ENCODE measurements at regions not wholly inside any gene's neighbourhood (a gene's known extent, or its start where the extent isn't known, plus 50 kb on each side); places are given as distances from the start of the nearest gene placed in this dataset.
"Not testable (repeated sequence)": the region's sequence is repeated elsewhere in the genome, so short reads cannot be mapped to it uniquely, and the experiment has no call there.

DNA sequence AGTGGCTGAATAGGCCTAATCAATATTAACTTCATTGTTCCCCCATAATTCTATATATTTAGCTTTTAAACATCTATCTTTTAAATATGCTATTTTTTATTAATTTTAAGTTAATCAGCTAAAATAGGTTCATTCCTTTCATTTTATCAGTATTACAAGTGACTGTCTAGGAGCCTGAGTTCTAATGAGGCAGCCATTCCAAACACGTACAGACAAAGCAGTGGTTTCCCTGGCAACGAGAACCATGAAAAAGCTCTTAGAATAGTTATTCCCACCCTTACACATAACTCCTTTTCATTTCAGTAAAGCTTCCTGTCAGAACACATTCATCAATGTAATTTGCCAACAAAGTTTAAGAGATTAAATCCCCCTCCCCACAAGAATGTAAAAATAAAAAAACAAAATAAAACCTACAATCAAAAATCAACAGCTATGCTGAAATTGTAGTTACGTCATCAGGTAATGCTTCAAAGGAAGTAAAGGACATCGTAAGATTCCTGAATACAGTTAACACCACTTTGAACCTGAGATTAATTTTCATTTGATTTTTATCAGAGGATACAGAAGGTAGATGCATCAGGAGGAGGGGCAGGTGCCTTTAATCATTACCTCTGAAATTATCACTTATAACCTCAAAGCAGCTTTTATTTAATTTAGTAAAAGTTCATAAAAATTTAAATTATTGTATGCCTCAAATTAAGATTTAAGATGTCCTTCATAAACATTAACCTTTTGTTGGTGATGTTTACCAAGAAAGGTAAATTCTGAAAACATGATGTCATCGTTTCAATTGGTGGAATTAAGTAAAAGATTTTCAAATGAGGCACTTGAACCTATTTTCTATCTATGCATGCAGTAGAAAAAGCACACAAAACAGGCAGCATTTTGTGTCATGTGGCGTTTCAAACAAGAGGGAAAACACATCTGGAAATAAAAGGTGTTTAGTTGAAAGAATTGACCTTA lies 967.2 kb upstream of the FOXG1 start:
- not testable (repeated sequence) for DNase-seq (ENCODE audit: low spot score)

DNA sequence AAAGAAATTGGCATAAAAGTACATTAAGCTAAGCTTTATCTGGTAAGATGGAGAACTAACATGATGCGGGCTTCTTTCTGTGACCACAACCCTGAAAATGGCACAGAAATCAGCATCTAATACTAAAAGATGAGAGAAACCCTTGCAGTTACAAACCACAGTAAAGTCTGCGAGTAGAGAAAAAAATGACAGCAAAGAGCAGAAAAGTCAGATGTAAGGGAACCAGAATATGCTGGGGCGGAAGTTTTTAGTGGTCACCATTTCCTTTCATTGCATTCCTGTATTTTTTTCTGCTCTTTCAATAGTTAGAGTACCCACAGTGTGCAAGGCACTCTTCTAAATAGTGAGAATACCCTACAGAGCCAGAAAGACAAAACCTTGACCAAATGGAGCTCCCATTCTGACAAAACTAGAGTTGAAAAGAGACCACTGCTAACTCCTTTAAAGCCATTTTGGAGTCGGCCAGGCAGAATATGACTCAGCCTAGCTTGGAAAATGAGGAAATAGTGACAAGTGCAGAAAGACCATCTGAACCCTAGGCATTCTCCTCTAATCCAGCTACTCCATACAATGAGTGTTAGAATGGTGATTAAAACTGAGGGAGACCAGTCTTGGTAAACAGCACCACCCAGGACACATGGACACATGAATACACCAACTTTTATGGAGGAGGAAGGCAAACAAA lies 948.7 kb upstream of the FOXG1 start:
- DNase-seq (ENCODE audit: low spot score) = not testable (repeated sequence)

- DNase-seq (ENCODE audit: low spot score) = not testable (repeated sequence)
Observed at GRCh38 chr14:27826149-27826548, 940.4 kb upstream of the FOXG1 start.

- not testable (repeated sequence) for DNase-seq (ENCODE audit: low spot score)
Observed at GRCh38 chr14:27831978-27832377, 934.6 kb upstream of the FOXG1 start.

DNA sequence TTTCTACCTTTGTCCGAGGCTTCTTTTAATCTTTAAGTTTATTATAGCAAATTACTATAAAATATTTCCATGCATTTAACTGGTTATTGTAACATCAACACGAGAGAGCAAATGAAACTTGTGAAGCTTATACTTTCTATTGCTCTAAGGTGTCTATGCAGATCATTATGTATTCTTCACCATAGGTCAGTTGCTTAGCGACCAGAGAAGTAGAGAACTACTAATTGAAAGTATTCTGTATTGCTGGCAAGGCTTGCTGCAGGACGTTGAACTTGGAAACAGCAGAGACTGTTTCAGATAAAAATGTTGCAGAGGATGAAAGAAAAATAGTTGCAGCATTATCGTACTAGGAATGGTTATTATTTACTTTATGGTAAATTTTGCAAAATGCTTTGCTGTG lies 933.6 kb upstream of the FOXG1 start:
- DNase-seq (ENCODE audit: low spot score) = not testable (repeated sequence)

DNA sequence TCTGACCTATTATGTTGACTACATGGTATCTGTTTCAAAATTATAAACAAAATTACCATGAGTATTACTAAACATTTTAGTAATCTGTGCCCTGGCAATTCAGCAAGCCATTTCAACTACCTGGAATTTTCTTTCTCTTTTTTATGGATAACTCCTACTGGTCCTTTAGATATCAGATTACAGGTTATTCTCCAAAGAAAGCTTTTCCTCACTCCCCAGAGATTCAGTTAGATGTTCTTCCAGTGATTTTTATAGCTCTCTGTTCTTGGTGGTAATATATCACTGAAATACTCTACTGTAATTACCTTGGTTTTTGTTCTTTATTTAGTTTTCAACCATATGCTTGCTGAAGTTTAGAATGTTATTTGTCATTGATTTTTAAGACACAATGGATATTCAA lies 930.2 kb upstream of the FOXG1 start:
- DNase-seq (ENCODE audit: low spot score) = no peak

- DNase-seq (ENCODE audit: low spot score) = no peak
Observed at GRCh38 chr14:27845241-27845850, 921.2 kb upstream of the FOXG1 start.

GRCh38 chr14:27845902-27846301 lies 920.7 kb upstream of the FOXG1 start:
- no peak for DNase-seq (ENCODE audit: low spot score)

- DNase-seq (ENCODE audit: low spot score) = not testable (repeated sequence)
Observed at GRCh38 chr14:27847480-27847879, 919.1 kb upstream of the FOXG1 start.

DNA sequence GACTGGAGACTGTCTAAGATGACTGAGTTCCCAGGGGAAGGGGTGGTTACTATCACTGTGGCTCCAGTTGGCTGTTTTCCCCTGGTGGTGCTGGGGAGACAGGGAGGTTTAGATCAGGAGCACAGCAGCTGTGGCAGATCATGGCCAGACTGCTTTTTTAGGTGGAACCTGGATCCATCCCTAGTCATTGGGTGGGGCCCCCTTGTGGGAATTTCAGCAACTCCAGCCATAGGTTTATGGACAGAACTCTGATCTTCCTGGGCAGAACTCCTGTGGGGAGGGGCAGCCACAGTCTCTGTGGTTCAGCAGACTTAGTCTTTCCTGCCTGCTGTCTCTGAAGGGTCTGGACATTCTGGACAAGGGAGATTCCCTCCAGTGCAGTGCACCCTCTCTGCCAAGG lies 917.4 kb upstream of the FOXG1 start:
- DNase-seq (ENCODE audit: low spot score) = not testable (repeated sequence)

DNA sequence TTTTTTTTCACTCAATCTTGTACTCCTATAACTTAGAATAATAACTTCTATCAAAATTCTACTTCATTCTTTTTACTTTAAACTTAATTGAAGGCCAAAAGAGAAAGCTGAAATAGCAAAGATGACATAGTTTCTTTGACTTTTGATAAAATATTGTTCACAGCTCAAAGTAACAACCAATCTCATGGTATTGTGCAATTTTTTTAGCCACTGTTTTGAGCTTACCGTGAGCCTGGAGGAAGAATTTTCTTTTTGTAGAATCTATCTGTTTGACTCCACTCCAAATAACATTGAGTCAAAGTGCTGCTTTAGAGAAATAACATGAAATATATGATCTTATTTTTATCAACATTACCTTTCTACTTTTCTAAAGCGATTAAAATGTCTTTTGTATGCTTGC lies 903.9 kb upstream of the FOXG1 start:
- DNase-seq (ENCODE audit: low spot score) = no peak

- no peak for DNase-seq (ENCODE audit: low spot score)
Observed at GRCh38 chr14:27863166-27863565, 903.4 kb upstream of the FOXG1 start.

DNA sequence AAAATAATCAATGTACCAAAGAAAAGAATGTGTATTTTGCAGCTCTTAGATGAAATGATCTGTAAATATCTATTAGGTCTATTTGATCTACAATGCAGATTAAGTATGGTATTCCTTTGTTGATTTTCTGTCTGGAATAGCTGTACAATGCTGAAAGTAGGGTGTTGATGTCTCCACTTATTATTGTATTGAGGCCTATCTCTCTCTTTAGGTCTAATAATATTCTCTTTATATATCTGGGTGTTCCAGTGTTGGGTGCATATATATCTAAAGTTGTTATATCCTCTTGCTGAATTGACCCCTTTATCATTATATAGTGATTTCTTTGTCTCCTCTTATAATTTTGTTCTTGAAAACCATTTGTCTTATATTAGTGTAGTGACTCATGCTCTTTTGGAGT lies 885.5 kb upstream of the FOXG1 start:
- no peak for DNase-seq (ENCODE audit: low spot score)

DNA sequence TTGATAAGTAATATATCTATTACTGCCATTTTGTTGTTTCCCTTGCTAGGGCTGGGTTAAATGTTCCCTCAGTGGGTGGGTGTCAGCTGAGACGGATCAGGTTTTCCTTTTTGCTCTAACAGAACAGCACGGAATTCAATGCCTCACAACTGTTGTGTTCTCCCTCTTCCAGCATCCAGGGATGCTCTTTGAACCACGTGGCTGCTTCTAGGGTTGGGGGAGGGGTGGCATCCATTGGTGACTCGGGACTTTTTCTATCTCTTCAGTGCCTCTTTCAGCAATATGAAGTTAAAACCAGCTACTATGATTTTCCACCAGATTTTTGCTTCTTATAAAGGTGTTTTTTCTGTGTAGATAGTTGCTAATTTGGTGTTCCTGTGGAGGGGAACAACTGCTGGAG lies 884.9 kb upstream of the FOXG1 start:
- no peak for DNase-seq (ENCODE audit: low spot score)

DNA sequence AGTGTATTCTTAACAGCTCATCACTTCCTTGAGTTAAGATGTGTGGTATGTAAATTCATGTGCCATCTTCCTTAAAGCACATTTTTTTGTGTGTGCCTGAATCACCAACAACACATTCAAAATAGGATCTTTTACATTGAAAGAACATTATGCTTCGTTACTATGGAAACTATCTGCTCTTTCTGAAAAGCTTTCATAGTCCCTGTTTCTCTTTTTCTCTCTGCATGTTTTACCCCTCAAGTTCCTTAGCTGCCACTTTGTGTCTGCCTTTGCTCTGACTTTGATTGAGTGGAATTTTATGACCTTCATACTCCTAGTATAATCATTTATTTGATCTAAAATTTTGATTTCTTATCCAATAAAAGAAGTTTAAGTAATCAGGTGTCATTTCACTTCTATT lies 880.3 kb upstream of the FOXG1 start:
- no peak for DNase-seq (ENCODE audit: low spot score)

DNA sequence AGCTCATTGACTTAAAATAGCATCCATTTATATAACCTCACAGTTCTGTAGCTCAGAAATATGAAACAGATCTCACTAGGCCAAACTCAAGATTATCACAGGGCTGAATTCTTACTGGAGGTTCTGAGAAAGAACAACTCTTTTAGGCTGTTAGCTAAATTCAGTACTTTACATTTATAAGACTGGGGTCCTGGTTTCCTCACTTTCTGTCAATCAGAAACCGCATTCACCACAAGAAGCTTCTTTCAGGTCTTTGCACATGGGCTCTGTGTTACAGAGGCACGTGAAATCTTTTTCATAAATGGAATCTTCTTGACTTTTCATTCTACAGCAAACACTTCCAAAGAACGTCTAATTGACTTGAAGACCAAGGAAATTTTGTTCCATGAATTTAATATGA lies 876.3 kb upstream of the FOXG1 start:
- no peak for DNase-seq (ENCODE audit: low spot score)

- not testable (repeated sequence) for DNase-seq (ENCODE audit: low spot score)
Observed at GRCh38 chr14:27908484-27908883, 858.1 kb upstream of the FOXG1 start.

GRCh38 chr14:27916326-27916725 lies 850.3 kb upstream of the FOXG1 start:
- DNase-seq (ENCODE audit: low spot score) = no peak

- no peak for DNase-seq (ENCODE audit: low spot score)
Observed at GRCh38 chr14:27917896-27918295, 848.7 kb upstream of the FOXG1 start.

DNA sequence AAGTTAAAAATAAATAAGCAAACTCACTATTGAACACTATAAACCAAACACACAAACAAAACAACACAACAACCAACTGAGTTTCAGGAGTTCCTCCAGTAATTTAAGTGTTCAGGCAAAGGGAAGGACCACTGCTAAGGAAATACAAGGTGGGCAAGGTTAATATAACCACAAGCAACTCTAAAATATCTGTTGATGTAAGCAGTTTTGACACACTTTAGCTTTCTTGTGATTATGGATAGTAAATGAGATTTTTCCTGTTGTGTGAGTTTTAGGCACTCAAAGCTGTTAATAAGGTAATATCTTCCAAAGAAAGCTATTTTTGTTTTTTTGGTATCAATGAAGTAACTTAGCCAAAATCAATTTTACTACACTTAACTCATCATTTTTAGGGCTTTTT lies 839.1 kb upstream of the FOXG1 start:
- no peak for DNase-seq (ENCODE audit: low spot score)

GRCh38 chr14:27929797-27930347 lies 836.7 kb upstream of the FOXG1 start:
- DNase-seq (ENCODE audit: low spot score) = no peak

DNA sequence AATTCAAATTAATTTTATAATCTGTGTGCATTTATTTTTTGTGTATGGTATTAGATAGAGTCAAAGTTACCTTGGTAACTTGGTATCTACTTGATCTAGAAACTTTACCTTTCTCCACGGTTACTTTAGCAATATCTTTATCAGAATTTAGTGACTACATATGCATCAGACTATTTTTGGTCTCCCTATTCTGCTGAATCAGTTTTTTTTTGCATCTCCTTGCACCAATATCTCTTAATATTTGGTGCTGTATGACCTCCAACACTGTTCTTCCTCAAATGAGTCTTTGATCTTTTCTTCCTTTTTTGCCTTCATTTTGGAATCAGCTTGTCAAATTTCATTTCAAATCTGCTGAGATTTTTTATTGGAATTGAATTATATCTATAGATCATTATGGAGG lies 828.2 kb upstream of the FOXG1 start:
- DNase-seq (ENCODE audit: low spot score) = no peak

- no peak for DNase-seq (ENCODE audit: low spot score)
Observed at GRCh38 chr14:27945512-27945911, 821.1 kb upstream of the FOXG1 start.
